DOHH2 (cell line): ENCODE measurements at regions not wholly inside any gene's neighbourhood (a gene's known extent, or its start where the extent isn't known, plus 50 kb on each side); places are given as distances from the start of the nearest gene placed in this dataset.
"Not testable (repeated sequence)": the region's sequence is repeated elsewhere in the genome, so short reads cannot be mapped to it uniquely, and the experiment has no call there.

ENCODE experiments used
- H3F3A ChIP-seq: fragments of 200-600 bp; sonication (generic), shearing (Covaris generic); 2 replicates; pipeline ENCODE4 v1.6.0; 2016; ENCODE audit warnings: antibody characterized with exemption, mild to moderate bottlenecking; ENCODE audit not compliant: control insufficient read depth, insufficient read depth
- H3K27ac ChIP-seq: fragments of 200-600 bp; sonication (generic); 2 replicates; pipeline ENCODE4 v1.5.1; 2014; ENCODE audit warnings: low read depth, mild to moderate bottlenecking, low read length, moderate library complexity
- H3K27me3 ChIP-seq: fragments of 200-600 bp; sonication (generic); 2 replicates; pipeline ENCODE4 v1.6.1; 2014; ENCODE audit warnings: mild to moderate bottlenecking, low read length, mixed read lengths; ENCODE audit not compliant: control insufficient read depth
- H3K36me3 ChIP-seq: fragments of 200-600 bp; sonication (generic); 2 replicates; pipeline ENCODE4 v1.6.1; 2014; ENCODE audit warnings: mild to moderate bottlenecking, low read length, moderate library complexity, mixed read lengths; ENCODE audit not compliant: control insufficient read depth
- H3K4me1 ChIP-seq: fragments of 200-600 bp; sonication (generic); 2 replicates; pipeline ENCODE4 v1.6.1; 2014; ENCODE audit warnings: mild to moderate bottlenecking, low read length, mixed read lengths; ENCODE audit not compliant: control insufficient read depth
- H3K4me2 ChIP-seq: fragments of 200-600 bp; sonication (generic); 2 replicates; pipeline ENCODE4 v1.6.0; 2014; ENCODE audit warnings: mild to moderate bottlenecking, low read length, moderate library complexity
- H3K4me3 ChIP-seq: fragments of 200-600 bp; sonication (generic); 2 replicates; pipeline ENCODE4 v1.5.1; 2014; ENCODE audit warnings: mild to moderate bottlenecking, low read length, mixed read lengths
- H3K79me2 ChIP-seq: fragments of 200-600 bp; sonication (generic); 2 replicates; pipeline ENCODE4 v1.6.1; 2014; ENCODE audit warnings: mild to moderate bottlenecking, low read length, mixed read lengths; ENCODE audit not compliant: control insufficient read depth
- H3K9me2 ChIP-seq: fragments of 200-600 bp; sonication (generic); replicated peaks from 2 replicates; pipeline ENCODE4 v1.6.1; 2014; ENCODE audit warnings: mild to moderate bottlenecking, low read length, mixed read lengths; ENCODE audit not compliant: control insufficient read depth
- H3K9me3 ChIP-seq: fragments of 200-600 bp; sonication (generic); 2 replicates; pipeline ENCODE4 v1.6.1; 2014; ENCODE audit warnings: antibody characterized with exemption, low read length, mixed read lengths; ENCODE audit not compliant: control insufficient read depth, insufficient read depth
- H4K20me1 ChIP-seq: fragments of 200-600 bp; sonication (generic); 2 replicates; pipeline ENCODE4 v1.6.0; 2014; ENCODE audit warnings: low read depth, mild to moderate bottlenecking, antibody characterized with exemption, low read length, moderate library complexity; ENCODE audit not compliant: control insufficient read depth, insufficient read depth
- CTCF ChIP-seq: fragments of 200-600 bp; sonication (generic); IDR thresholded peaks from one replicate; pipeline ENCODE4 v1.5.1; 2014; ENCODE audit warnings: antibody characterized with exemption, mild to moderate bottlenecking, low read depth, low read length; ENCODE audit not compliant: poor library complexity, severe bottlenecking
- EZH2phosphoT487 ChIP-seq: fragments of 200-600 bp; sonication (generic); IDR thresholded peaks from 2 replicates; pipeline ENCODE4 v1.6.1; 2017; ENCODE audit warnings: borderline replicate concordance, mild to moderate bottlenecking, antibody characterized with exemption, low read length, moderate library complexity, mixed read lengths

GRCh38 chrX:79827611-79828010 is 186.9 kb upstream of the TBX22 start:
- H3K27me3 ChIP-seq, H3K79me2 ChIP-seq, H3K36me3 ChIP-seq, H3K4me1 ChIP-seq, H4K20me1 ChIP-seq, H3F3A ChIP-seq, H3K9me2 ChIP-seq, H3K4me3 ChIP-seq, H3K27ac ChIP-seq, H3K4me2 ChIP-seq, H3K9me3 ChIP-seq: not testable (repeated sequence)

DNA sequence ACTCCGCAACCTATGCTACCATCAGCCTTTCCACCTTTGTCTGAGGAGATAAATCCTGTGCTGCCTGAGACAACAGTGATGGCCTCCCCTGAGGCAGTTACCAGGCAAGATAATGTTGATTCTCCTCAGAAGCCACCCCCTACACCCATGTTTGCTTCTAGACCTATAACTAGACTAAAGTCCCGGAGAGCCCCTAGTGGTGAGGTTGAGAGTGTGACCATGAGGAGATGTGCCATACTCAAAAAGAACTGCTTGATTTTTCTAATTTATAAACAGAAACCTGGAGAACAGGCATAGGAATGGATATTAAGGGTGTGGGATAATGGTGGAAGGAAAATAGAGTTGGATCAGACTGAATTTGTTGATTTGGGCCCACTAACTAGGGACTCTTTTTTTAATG is 164.4 kb upstream of the TBX22 start:
- not testable (repeated sequence) for H3K79me2 ChIP-seq, H3K4me2 ChIP-seq, H4K20me1 ChIP-seq, H3K4me3 ChIP-seq, H3K9me2 ChIP-seq, H3K9me3 ChIP-seq, H3K36me3 ChIP-seq, H3K27me3 ChIP-seq, H3K27ac ChIP-seq, H3F3A ChIP-seq, H3K4me1 ChIP-seq
- peak; percentile 21 for TF ChIP-seq CTCF

GRCh38 chrX:79854469-79854868 is 160.1 kb upstream of the TBX22 start:
- Histone ChIP-seq H3F3A (no peaks in the 10 kb centered on the region), H3K4me1 (no peaks in the 10 kb centered on the region), H3K27ac (no peak overlapping the region), H3K4me2 (no peak overlapping the region), H4K20me1 (no peaks in the 10 kb centered on the region), H3K79me2 (no peaks in the 10 kb centered on the region), H3K9me2 (no peaks in the 10 kb centered on the region), H3K9me3 (no peaks in the 10 kb centered on the region), H3K4me3 (no peak overlapping the region), H3K36me3 (no peaks in the 10 kb centered on the region), H3K27me3 (no peaks in the 10 kb centered on the region)
- no peak for TF ChIP-seq EZH2phosphoT487
- TF ChIP-seq CTCF = no peak
